GM21786 (cell line): ENCODE measurements at regions not wholly inside any gene's neighbourhood (a gene's known extent, or its start where the extent isn't known, plus 50 kb on each side); places are given as distances from the start of the nearest gene placed in this dataset.
"Not testable (repeated sequence)": the region's sequence is repeated elsewhere in the genome, so short reads cannot be mapped to it uniquely, and the experiment has no call there.

Experiments
- ATAC-seq: cut with Tn5 transposase; IDR thresholded peaks from one replicate; pipeline ENCODE4 v1.9.1; 2021; ENCODE audit not compliant: unreplicated experiment

- ATAC-seq, result no peak
Observed at GRCh38 chr15:84151205-84151931, 84.2 kb upstream of the GOLGA6L4 start.

- not testable (repeated sequence) for ATAC-seq
Observed at GRCh38 chr15:84152381-84152979, 83.1 kb upstream of the GOLGA6L4 start.

DNA sequence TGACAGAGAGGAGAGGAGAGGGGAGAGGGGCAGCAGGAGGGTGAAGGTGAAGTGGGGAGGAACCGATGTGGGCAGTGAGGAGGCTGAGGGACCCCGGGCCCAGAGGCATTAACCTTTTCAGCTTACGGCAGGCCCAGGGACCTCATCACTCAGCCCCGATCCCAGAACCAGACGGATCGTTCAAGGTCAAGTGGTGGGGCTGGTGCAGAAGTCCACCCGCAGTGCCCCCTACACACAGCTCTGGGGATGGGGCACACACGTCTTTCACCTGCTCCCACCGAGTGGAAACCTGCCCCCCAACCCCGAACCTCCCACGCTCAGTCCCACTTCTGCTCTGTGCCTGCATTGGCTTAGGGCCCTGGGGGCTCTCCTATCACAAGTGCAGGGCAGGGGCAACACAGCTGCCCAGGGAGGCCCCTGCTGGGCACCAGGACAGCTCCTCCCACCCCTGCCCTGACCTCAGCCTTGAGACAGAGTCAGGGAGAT is 81.9 kb upstream of the GOLGA6L4 start:
- ATAC-seq, result not testable (repeated sequence)

DNA sequence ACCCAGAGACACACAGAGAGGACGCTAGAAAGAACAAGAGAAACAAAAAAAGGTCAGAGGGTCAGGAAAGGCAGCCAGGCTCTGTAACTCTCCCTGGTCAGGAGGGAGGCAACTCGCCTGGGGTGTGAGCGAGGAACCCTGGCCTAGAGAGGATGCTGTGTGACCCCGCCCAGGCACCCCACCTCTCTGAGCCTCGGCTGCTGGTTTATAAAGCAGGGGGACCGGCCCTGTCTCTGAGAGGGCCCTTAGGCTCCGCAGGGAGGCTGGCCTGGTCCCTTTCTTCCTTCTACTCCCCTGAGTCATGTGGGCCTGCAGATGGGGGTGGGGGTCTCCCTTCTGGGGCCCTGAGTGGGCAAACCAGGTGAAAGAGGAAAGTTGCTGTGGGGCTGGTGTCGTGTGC is 81.3 kb upstream of the GOLGA6L4 start:
- ATAC-seq, result not testable (repeated sequence)

- ATAC-seq, result not testable (repeated sequence)
Observed at GRCh38 chr15:84154787-84155186, 80.8 kb upstream of the GOLGA6L4 start.

DNA sequence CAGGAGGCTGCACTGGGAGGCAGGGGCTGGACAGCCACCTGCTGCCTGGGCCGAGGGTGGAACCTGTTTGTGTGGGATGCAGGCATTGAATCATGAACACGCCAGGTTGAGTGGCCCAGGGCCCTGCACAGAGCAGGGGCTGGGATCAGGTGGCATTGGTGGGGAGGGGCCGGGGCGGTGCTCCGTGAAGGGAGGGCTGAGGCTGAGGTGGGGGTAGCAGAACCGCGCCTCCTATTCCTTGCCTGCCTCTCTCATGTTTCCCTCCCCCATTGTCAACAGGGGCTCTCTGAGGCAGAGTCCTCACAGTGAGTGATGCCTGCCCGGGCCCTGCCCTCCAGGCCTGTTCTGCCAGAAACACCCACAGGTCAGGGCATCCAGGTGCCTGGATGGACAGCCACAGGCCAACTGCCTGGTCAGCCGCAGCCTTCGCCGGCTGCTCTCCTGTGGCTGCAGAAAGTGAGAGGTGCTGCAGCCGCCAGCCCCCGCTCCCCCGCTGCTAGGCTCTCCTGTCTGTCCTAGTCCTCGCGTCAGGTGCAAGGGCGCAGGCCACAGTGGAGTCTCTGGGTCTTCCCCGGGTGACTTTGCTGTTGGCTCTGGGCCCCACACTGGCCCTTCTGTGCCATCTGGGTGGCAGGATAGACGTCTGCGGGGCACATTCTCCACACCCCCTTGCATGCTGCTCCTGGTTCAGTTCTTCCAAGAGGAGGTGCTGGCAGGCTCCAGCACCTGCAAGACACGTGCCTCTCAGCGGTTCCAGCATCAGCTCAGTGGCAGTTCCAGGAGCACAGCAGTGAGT is 79.6 kb upstream of the GOLGA6L4 start:
- not testable (repeated sequence) for ATAC-seq

DNA sequence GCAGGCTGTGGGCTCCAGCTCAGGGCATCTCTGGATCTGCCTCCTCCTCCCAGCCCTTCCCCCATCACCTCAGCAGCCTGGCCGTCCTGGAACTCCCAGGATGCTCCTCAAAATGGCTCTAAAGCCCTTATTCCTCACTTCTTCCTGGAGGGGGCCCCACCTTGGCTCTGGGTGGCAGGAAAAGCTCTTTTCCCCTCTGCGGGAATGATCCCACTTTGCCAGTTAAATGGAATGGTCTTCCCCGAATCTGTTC is 79.1 kb upstream of the GOLGA6L4 start:
- ATAC-seq, result not testable (repeated sequence)

DNA sequence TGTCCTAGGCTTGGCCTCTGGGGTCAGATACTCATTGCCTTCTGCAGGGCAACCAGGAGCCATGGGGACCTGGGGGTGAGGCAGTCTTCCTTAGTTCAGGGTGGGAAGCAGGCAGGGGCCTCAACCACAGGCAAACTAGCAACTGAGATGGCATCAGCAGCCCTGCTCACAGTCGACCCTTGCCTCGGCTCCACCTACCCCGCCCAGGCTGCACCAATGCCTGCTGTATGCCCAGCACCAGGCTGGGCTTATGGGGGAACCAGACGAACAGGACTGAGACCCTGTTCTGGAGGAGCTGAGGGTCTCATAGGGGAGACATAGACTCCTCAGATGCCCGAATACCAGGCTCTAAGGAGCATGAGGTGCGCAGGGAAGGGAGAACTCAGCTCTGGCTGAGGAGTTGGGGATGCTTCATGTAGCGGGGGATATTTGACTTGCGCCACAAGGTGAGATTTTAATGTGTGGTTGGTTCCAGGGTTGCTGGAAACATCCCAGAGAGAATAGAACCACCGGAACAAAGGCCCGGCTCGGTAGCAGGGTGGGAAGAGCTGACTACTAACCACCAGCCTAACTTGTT is 78.4 kb upstream of the GOLGA6L4 start:
- not testable (repeated sequence) for ATAC-seq

GRCh38 chr15:84157857-84158256 is 77.7 kb upstream of the GOLGA6L4 start:
- not testable (repeated sequence) for ATAC-seq

GRCh38 chr15:84159346-84160269 is 76.0 kb upstream of the GOLGA6L4 start:
- ATAC-seq, result not testable (repeated sequence)

DNA sequence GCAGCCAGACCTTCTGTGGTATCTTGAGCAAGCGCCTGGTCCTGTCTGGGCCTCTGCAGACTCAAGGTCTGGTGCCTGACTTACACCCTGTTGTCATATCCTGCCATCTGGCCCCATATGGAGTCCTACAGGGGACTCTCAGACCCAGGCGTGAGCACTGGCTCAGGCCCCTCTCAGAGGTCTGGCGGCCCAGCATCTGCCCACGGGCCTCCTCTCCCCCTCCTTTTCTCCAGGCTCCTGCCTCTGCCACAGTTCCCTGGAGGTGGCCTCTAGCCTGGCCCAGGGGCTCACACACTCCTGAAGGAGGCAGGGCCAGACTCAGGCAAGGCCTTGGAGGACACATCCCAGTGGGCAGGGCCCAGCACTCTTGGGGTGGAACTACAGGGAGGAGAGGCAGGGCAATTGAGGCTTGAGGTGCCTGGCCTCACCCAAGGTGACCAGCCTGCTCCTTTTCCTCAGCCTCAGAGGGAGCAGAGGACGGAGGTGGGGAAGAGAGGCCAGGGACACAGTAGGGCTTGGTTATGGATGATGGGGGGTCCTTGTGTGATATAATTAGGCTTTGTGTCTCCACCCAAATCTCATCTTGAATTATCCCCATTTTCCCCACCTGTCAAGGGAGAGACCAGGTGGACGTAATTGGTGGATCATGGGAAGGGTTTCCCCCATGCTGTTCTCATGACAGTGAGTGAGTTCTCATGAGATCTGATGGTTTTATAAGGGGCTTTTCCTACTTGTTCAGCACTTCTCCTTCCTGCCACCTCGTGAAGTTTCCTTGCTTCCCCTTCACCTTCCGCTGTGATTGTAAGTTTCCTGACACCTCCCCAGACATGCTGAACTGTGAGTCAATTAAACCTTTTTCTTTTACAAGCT is 70.9 kb upstream of the GOLGA6L4 start:
- not testable (repeated sequence) for ATAC-seq

- not testable (repeated sequence) for ATAC-seq
Observed at GRCh38 chr15:84170029-84170428, 65.5 kb upstream of the GOLGA6L4 start.

- not testable (repeated sequence) for ATAC-seq
Observed at GRCh38 chr15:84173231-84173610, 62.4 kb upstream of the GOLGA6L4 start.
